Panc1 (cell line): ENCODE measurements at regions not wholly inside any gene's neighbourhood (a gene's known extent, or its start where the extent isn't known, plus 50 kb on each side); places are given as distances from the start of the nearest gene placed in this dataset.

Experiments used
- CTCF ChIP-seq: fragments of 450-650 bp; IDR thresholded peaks from 2 replicates; pipeline ENCODE4 v1.5.1; 2017; ENCODE audit warnings: mild to moderate bottlenecking
- POLR2AphosphoS5 ChIP-seq: IDR thresholded peaks from 2 replicates; pipeline ENCODE4 v1.6.1; 2012; ENCODE audit warnings: mild to moderate bottlenecking, low read depth, low read length, moderate library complexity
- REST ChIP-seq, 2 experiments: IDR thresholded peaks; 2 replicates each; pipeline ENCODE4 v1.6.1; 2011 to 2012; ENCODE audit warnings: low read depth in 2 of 2, control low read depth in 1 of 2, low read length in 1 of 2, mild to moderate bottlenecking in 1 of 2, moderate library complexity in 1 of 2; ENCODE audit not compliant: insufficient read depth in 1 of 2
- SIN3A ChIP-seq: IDR thresholded peaks from 2 replicates; pipeline ENCODE4 v1.6.1; 2012; ENCODE audit warnings: low read depth, mild to moderate bottlenecking, low read length, moderate library complexity, borderline replicate concordance; ENCODE audit not compliant: insufficient read depth
- TCF7L2 ChIP-seq: IDR thresholded peaks from 2 replicates; pipeline ENCODE4 v1.6.1; 2011; ENCODE audit warnings: mild to moderate bottlenecking, low read depth, low read length, inconsistent platforms

GRCh38 chr10:58998924-58999713 lies 177.3 kb upstream of the PHYHIPL start:
- TF ChIP-seq CTCF: no peak
- no peak for TF ChIP-seq POLR2AphosphoS5
- no peak for TF ChIP-seq REST (IDR thresholded peaks at IDR 0.05; ENCODE audit: insufficient read depth in 1 of 2, low read depth in 2 of 2, low read length in 1 of 2)
- no peak for TF ChIP-seq SIN3A
- TF ChIP-seq TCF7L2: no peak
